ENCODE measurements at regions not wholly inside any gene's neighbourhood (a gene's known extent, or its start where the extent isn't known, plus 50 kb on each side); places are given as distances from the start of the nearest gene placed in this dataset.
"Not testable (repeated sequence)": the region's sequence is repeated elsewhere in the genome, so short reads cannot be mapped to it uniquely, and the experiment has no call there.

- DNase-seq: no peak
Observed at GRCh38 chr6:12523726-12524125, 192.8 kb upstream of the PHACTR1 start.

- DNase-seq: no peak
Observed at GRCh38 chr6:12525276-12525675, 191.3 kb upstream of the PHACTR1 start.

GRCh38 chr6:12527339-12527738 is 189.2 kb upstream of the PHACTR1 start:
- DNase-seq: no peak

- no peak for DNase-seq
Observed at GRCh38 chr6:12528136-12528535, 188.4 kb upstream of the PHACTR1 start.

GRCh38 chr6:12528581-12529363 is 187.8 kb upstream of the PHACTR1 start:
- DNase-seq: no peak

- DNase-seq: no peak
Observed at GRCh38 chr6:12529364-12530019, 187.1 kb upstream of the PHACTR1 start.

- no peak for DNase-seq
Observed at GRCh38 chr6:12530345-12530744, 186.2 kb upstream of the PHACTR1 start.

GRCh38 chr6:12533586-12533985 is 183.0 kb upstream of the PHACTR1 start:
- DNase-seq: no peak

- no peak for DNase-seq
Observed at GRCh38 chr6:12534069-12534853, 182.3 kb upstream of the PHACTR1 start.

- DNase-seq: no peak
Observed at GRCh38 chr6:12535586-12536314, 180.8 kb upstream of the PHACTR1 start.

- no peak for DNase-seq
Observed at GRCh38 chr6:12536416-12536815, 180.2 kb upstream of the PHACTR1 start.

- DNase-seq: no peak
Observed at GRCh38 chr6:12537389-12537788, 179.2 kb upstream of the PHACTR1 start.

GRCh38 chr6:12538881-12539357 is 177.6 kb upstream of the PHACTR1 start:
- no peak for DNase-seq

GRCh38 chr6:12542319-12543115 is 174.1 kb upstream of the PHACTR1 start:
- not testable (repeated sequence) for DNase-seq

GRCh38 chr6:12543953-12544352 is 172.6 kb upstream of the PHACTR1 start:
- no peak for DNase-seq

- DNase-seq: no peak
Observed at GRCh38 chr6:12544821-12545565, 171.6 kb upstream of the PHACTR1 start.

- no peak for DNase-seq
Observed at GRCh38 chr6:12545619-12546409, 170.8 kb upstream of the PHACTR1 start.

- DNase-seq: no peak
Observed at GRCh38 chr6:12546410-12547002, 170.1 kb upstream of the PHACTR1 start.

- DNase-seq: no peak
Observed at GRCh38 chr6:12548526-12548925, 168.0 kb upstream of the PHACTR1 start.

- DNase-seq: not testable (repeated sequence)
Observed at GRCh38 chr6:12549445-12549844, 167.1 kb upstream of the PHACTR1 start.
